ENCODE measurements at regions not wholly inside any gene's neighbourhood (a gene's known extent, or its start where the extent isn't known, plus 50 kb on each side); places are given as distances from the start of the nearest gene placed in this dataset.

DNA sequence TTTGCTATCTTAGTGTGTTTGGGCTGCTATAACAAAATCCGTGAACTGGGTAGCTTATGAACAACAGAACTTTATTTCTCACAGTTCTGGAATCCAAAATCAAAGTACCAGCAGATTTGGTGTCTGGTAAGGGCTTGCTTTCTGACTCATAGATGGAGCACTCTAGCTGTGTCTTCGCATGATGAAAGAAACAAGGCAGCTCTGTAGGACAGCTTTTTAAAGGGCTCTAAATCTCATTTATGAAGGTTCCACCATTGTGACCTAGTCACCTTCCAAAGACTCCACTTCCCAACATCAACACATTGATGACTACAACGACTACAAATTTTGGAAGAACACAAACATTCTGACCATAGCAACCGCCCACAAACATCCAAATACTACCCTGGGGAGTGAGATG is 158.6 kb upstream of the LCORL start:
- H3K27ac Mint-ChIP-seq: no peak overlapping the region
- TF ChIP-seq, protein P1, sequence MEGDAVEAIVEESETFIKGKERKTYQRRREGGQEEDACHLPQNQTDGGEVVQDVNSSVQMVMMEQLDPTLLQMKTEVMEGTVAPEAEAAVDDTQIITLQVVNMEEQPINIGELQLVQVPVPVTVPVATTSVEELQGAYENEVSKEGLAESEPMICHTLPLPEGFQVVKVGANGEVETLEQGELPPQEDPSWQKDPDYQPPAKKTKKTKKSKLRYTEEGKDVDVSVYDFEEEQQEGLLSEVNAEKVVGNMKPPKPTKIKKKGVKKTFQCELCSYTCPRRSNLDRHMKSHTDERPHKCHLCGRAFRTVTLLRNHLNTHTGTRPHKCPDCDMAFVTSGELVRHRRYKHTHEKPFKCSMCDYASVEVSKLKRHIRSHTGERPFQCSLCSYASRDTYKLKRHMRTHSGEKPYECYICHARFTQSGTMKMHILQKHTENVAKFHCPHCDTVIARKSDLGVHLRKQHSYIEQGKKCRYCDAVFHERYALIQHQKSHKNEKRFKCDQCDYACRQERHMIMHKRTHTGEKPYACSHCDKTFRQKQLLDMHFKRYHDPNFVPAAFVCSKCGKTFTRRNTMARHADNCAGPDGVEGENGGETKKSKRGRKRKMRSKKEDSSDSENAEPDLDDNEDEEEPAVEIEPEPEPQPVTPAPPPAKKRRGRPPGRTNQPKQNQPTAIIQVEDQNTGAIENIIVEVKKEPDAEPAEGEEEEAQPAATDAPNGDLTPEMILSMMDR (conservative IDR thresholded peaks at IDR 0.05): no peak
- H3K9me3 ChIP-seq (ENCODE audit: control insufficient read depth, low read depth, low read length): no peaks in the 10 kb centered on the region

More for the DNA sequence above, 158.6 kb upstream of the LCORL start:
- Mint-ChIP-seq H3K36me3 (ENCODE audit: insufficient read depth in 1 of 3, low read depth in 3 of 3) (no peaks in the 10 kb centered on the region), H3K9me3 (no peaks in the 10 kb centered on the region), H3K27me3 (ENCODE audit: low read depth) (no peaks in the 10 kb centered on the region; the same call in 1 of the 2 replicates), H3K4me1 (no peaks in the 10 kb centered on the region), H3K4me3 (no peak overlapping the region)
- Histone ChIP-seq H2BK5ac (ENCODE audit: insufficient read length, low read length) (no peak overlapping the region), H2AFZ (ENCODE audit: low read length) (no peak overlapping the region), H2AK5ac (ENCODE audit: insufficient read length, low read length) (no peak overlapping the region), H3K4me1 (ENCODE audit: insufficient read depth, low read length) (no peaks in the 10 kb centered on the region; the same call in 1 of the 2 replicates), H3K14ac (ENCODE audit: insufficient read depth, low read length) (no peak overlapping the region), H2BK20ac (ENCODE audit: low read depth, low read length, poor library complexity, severe bottlenecking) (no peak overlapping the region), H3K18ac (ENCODE audit: insufficient read length, low read depth, low read length) (no peak overlapping the region), H3K9ac (ENCODE audit: extremely low read depth, insufficient read length, low read length) (no peak overlapping the region), H3K27me3 (ENCODE audit: insufficient read depth, low read length) (no peaks in the 10 kb centered on the region), H3K79me1 (ENCODE audit: insufficient read depth, low read depth, low read length, poor library complexity, severe bottlenecking) (no peaks in the 10 kb centered on the region), H3T11ph (ENCODE audit: low read length) (no peak overlapping the region), H3K4ac (ENCODE audit: low read depth, low read length) (no peak overlapping the region), H3K23ac (ENCODE audit: insufficient read length, low read depth, low read length) (no peak overlapping the region), H4K5ac (ENCODE audit: insufficient read length, low read depth, low read length) (no peak overlapping the region), H3K79me2 (ENCODE audit: insufficient read depth, low read length) (no peaks in the 10 kb centered on the region), H4K8ac (replicated peaks; ENCODE audit: insufficient read length, low read depth, low read length) (no peak overlapping the region), H3K23me2 (ENCODE audit: insufficient read length, low read depth, low read length, poor library complexity, severe bottlenecking) (no peaks in the 10 kb centered on the region), H2BK120ac (ENCODE audit: low read depth, low read length, poor library complexity, severe bottlenecking) (no peak overlapping the region), H3K56ac (ENCODE audit: insufficient read length, low read depth, low read length) (no peak overlapping the region), H3K4me2 (ENCODE audit: insufficient read depth, insufficient read length, low read length) (no peak overlapping the region), H4K91ac (ENCODE audit: insufficient read length, low read depth, low read length) (no peak overlapping the region), H2BK12ac (ENCODE audit: insufficient read length, low read depth, low read length) (no peak overlapping the region), H2BK15ac (ENCODE audit: low read depth, low read length) (no peak overlapping the region), H3K27ac (ENCODE audit: insufficient read length, low read depth, low read length) (no peak overlapping the region), H4K20me1 (ENCODE audit: control insufficient read depth, insufficient read depth, insufficient read length) (no peaks in the 10 kb centered on the region)
- DNase-seq: no peak
- no CpG with 5 or more reads among the region's 4 CpGs for WGBS (ENCODE audit: extremely low coverage, insufficient read length, low lambda C conversion rate)
